CD4-positive, alpha-beta T cell treated with Interleukin-10 for 1 hour (primary cell): ENCODE measurements at regions not wholly inside any gene's neighbourhood (a gene's known extent, or its start where the extent isn't known, plus 50 kb on each side); places are given as distances from the start of the nearest gene placed in this dataset.
"Not testable (repeated sequence)": the region's sequence is repeated elsewhere in the genome, so short reads cannot be mapped to it uniquely, and the experiment has no call there.

Experiments used
- DNase-seq: peaks from one replicate; pipeline ENCODE4 v3.0.0-alpha.2; 2020

DNA sequence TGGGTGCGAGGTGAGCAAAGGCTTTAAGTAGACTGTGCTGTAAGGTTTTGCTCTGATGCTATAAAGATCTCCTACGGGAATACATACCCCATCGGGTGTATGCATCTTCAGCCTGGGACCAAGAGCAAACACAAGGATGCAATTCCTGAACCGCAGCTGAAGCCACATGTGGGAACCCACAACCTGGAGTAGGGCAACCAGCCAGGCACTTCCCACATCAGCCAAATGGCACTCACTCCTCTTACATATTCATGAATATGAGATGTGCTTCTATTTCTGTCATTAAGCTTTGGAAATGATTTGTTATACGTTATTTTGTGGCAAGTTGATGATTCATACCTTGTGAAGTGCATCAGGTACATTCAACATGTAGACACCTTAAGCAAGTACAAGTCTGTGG lies 619.2 kb downstream of the C6orf118 start:
- DNase-seq = no peak

DNA sequence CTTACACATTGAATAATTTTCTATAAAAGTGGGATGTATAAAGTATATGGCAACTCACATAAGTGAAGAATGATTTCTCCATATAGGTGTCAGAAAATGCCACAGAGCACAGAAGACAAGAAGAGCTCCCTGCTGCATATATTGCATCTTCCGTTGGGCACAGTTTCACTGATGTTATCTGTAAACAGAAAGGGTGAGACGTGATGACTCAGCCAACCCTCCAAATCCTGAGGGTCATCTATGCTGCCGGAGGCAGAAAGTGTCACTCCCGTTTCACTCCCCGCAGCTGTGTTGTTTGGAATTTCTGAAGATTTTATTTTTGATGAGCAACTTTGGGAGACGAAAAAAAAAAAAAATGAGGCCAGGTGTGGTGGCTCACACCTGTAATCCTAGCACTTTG lies 644.1 kb downstream of the C6orf118 start:
- no peak for DNase-seq

DNA sequence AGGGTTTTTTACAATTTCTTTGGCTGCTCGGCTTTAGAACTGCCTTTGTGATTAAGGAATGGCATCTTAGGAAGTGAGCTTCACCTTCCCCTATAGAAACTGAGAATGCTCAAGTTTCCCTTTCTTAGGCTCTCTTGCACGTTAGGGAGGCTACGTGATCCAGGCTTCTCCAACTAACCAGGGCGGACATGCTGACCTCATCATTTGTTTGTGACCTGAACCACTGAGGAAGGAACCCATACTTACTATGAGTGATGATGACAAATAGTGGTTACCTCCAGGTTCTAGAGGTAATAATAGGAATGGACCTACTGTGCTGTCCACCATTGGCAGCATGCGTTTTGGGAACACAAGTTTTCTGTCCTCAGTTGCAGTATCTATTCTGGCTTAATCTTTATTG lies 645.8 kb downstream of the C6orf118 start:
- no peak for DNase-seq

DNA sequence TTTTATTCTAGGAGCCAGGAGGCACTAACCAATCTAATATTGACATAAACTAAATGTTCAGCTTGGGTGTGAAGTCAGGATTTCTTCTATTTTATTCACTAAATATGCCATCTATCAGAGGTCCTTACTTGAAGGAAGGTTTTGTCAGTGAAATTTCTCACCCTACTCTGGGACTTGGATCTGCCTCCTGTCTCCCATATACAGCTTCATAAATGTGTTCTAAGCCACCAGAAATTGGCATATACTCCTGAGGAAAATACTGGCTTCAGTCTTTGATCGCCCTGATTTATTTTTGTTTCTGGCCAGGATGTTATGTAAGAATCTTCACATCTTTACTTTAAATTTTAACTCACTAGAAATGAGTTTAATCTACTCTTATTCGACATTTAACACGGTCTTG lies 647.7 kb downstream of the C6orf118 start:
- DNase-seq = no peak

DNA sequence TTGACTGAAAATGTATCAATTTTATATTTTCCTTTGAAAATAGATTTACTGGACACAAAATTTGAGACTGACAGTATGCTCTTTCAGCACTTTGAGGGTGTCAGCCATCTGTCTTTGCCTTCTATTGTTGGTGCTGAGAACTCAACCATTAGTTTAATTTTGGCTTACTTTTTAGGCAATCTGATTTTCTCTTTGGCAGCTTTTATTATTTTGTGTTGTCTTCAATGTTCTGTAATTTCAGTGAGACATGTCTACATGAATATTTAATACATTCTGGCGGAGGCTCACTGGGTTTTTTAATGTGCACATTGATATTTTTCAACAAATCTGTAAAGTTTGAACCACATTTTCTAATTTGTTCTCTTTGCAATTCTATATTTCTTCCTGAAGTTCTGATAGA lies 648.6 kb downstream of the C6orf118 start:
- DNase-seq = no peak

DNA sequence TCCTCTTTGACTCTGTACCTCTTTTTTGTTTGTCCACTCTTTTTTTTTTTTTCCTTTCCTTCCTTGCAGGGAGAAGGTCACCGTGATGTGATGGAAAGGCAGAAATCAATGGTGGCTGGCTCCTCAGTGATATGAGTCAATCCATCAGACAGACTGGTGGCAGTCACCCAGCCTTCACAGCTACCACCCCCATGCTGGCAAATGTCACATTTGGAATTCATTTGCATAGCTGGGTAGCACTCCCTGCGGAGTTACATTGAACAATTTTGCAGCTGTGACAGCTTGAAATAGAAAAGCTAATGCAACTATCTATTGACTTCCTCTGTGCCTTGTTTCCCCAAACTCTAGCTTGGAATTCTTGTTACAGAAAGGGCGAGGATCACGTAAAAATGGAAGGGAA lies 668.4 kb downstream of the C6orf118 start:
- no peak for DNase-seq

DNA sequence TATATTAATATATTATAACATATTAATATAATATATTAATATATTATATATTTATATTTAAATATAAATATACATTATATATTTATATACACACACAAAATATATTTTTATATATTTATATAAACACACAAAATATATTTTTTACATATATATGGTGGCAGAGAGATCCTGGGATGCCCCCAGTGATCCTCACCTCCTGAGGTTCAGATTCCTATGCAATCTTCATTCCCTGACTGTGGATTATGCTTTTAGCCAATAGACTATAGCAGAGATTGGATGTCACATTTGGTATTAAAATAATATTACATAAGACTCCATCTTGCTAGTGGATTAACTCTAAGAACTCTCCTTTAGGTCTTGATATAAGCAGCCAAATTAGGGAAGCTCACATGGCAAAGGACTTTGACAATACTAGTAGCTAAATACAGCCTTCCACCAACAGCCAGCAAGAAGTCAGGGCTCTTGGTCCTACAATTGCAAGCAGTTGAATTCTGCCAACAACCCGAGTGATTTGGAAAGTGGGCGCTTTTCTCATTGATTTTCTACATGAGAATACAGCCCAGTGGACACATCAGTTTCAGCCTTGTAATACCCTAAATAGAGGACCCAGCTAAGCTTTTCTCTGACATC lies 681.0 kb downstream of the C6orf118 start:
- no peak for DNase-seq

DNA sequence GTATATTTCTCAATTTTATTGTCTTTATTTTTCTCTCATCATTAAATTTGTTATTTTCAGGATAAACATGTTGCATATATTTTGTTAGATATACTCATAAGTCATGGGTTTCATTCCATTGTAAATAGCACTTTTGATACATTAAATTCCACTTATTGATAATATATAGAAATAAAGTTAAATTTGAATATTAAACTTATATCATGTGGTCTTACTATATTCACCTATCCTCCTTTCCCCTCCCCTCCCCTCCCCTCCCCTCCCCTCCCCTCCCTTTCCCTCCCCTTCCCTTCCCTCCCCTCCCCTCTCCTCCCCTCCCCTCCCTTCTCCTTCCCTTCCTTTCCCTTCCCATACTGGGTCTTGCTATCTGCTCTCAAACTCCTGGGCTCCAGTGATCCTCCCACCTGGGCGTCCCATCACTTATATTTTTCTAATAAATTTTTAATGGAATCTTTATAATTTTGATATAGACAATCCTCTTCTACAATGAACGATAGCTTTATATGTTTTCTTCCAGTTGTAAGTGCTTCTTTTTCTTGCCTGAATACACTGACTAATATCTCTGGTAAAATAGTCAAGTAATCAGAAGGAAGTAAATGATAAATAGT lies 692.4 kb downstream of the C6orf118 start:
- DNase-seq = no peak

DNA sequence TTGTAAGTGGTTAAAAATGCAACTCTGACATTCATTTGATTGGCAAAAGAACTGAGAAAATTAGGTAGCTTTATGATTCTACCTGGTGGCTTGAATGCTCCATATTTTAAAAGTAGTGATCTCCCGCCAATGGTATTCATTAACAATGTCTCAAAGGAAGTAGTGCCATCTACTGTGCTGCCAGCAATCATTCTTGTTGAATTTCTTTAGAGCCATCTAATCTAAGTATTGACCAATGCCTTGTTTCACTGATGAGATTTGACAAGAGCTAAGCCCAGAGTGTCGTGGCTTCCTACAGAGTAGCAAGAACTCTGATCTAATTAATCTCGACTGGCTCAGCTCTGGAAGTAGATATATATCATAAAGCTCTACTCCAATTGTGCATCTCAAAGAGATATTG lies 696.7 kb downstream of the C6orf118 start:
- DNase-seq = no peak

DNA sequence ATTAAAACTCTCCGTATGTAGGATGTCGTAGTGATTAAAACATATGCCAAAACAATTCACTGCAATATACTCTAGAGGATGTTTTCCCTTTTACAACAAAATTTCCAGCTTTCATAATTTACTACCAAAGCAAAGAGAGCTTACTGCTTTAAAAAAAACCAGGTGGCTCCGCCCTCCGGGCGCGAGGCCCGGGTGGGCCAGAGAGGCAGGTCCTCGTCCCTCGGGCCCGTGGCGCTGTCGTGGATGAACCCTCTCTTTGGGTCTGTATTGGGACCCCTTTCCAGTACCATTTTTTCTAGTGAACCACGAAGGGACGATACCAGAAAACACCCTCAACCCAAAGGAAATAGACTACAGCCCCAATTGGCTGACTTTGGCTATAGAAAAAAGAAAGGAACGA lies 698.5 kb downstream of the C6orf118 start:
- DNase-seq = not testable (repeated sequence)

DNA sequence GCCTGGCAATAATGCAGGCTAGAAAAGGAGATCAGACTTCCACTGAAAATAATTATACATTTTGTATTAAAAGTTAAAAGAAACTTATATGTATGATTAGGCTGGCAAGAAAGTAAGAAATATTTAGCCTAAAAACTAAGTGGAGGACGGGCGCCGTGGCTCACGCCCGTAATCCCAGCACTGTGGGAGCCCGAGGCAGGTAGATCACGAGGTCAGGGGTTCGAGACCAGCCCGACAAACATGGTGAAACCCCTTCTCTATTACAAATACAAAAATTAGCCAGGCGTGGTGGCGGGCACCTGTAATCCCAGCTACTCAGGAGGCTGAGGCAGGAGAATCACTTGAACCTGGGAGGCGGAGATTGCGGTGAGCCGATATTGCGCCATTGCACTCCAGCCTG lies 707.0 kb downstream of the C6orf118 start:
- DNase-seq = not testable (repeated sequence)

DNA sequence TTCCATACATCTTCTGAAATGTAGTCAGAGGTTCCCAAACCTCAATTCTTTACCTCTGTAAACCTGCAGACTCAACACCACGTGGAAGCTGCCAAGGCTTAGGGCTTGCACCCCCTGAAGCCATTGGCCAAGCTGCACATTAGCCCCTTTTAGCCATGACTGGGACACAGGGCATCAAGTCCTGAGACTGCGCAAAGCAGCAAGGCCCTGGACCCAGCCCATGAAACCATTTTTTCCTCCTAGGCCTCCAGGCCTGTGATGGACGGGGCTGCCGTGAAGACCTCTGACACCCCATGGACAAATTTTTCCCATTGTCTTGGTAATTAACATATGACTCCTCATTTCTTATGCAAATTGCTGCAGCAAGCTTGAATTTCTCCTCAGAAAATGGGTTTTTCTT lies 727.8 kb downstream of the C6orf118 start:
- DNase-seq = no peak

DNA sequence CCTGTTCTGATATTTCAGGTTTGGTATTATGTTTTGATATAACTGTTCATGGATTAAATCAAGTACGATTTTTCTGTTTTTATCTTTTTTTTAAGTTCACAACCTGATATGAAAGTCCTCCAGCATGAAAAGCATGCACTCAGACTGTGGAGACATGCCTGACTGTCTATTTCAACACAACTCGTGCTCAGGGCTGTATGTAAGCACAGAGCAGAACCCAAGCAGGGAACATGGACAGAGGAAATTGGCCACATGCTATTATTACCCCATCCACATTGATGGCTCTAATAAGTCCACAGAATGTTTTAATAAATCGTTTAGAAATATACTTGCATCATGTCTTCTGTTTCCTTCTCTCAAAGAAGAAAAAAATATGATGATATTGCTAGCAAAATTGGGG lies 730.4 kb downstream of the C6orf118 start:
- DNase-seq = no peak

DNA sequence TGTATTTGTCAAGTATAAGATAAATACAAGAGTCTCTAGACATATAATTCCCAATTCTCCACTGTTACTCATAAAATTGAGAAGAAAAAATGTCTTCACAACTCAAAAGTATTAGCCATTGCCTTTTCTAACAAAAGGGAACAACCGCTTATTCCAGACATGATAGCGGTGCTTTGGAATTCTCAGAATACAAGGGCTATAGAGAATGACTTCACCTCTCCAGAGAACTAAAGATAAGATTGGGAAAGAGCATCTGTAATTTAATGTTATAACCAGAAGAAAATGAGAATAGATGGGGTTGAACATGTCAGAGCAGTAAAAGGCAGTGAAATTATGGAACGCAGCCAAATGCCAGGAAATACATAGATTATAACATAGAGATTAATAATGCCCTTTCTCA lies 730.8 kb downstream of the C6orf118 start:
- no peak for DNase-seq

DNA sequence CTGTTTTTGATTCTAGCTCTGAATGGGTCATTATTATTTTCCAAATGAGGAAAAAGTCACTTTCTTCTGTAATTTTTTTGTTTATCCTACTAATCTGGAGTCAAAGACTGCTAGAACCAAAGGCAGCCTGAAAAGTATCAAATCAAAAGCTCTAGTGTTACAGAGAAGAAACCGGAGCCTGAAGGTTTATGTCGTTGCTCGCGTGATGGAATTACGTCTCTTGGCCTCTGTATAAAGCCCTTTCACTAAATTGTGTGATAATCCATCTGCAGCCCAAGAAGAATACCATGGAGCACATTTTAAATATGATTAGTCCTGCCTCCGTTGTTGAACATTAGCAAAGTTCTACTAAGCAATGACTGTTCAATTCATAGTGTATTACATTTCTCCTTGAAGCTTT lies 738.6 kb downstream of the C6orf118 start:
- DNase-seq = no peak

DNA sequence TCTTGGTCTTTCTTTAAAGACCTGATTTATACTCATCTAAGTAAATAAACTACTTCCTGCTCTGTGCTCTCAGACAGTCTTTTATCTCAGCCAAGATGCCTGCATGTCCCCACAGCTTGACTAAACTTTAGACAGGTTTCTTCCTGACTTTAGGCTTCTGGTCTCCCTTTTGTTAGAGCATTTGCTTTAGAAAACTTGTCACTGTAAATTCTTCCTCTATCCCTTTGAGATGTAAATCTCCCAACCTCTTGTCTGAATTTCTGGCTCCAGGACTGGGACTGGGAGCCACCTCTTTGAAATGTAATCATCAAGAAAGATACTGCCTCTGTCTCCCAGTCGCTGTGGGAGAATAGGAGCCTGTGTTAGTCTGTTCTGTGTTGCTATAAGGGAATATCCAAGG lies 739.9 kb downstream of the C6orf118 start:
- DNase-seq = no peak

DNA sequence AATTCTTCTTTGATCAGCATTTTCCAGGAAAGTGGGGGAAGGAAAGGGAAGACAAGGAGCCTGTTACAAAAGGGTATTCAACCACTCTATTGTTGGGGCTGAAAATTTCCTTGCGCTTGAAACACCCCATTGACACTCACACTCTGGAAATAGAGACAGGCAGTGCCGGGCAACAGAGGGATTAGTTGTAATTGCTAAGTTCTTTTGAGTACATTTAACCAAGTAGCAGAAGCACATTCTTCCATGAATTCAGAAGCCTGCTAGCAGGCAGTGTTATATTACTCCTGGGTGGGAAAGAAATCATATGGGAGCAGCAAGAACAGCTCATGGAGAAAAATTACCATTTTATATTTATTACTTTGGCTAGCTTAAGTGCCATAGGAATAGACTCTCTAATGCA lies 745.5 kb downstream of the C6orf118 start:
- no peak for DNase-seq

DNA sequence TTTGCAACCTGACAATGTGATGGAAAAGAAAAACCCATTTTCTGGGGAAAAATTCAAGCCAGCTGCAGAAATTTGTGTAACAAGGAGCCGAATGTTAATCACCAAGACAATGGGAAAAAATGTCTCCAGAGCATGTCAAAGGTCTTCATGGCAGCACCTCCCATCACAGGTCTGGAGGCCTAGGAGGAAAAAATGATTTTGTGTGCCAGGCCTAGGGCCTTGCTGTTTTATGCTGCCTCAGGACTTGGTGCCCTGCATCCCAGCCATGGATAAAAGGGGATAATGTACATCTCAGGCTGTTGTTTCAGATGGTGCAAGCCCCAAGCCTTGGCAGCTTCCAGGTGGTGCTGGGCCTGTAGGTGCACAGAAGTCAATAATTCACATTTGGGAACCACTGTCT lies 747.7 kb downstream of the C6orf118 start:
- DNase-seq = no peak

DNA sequence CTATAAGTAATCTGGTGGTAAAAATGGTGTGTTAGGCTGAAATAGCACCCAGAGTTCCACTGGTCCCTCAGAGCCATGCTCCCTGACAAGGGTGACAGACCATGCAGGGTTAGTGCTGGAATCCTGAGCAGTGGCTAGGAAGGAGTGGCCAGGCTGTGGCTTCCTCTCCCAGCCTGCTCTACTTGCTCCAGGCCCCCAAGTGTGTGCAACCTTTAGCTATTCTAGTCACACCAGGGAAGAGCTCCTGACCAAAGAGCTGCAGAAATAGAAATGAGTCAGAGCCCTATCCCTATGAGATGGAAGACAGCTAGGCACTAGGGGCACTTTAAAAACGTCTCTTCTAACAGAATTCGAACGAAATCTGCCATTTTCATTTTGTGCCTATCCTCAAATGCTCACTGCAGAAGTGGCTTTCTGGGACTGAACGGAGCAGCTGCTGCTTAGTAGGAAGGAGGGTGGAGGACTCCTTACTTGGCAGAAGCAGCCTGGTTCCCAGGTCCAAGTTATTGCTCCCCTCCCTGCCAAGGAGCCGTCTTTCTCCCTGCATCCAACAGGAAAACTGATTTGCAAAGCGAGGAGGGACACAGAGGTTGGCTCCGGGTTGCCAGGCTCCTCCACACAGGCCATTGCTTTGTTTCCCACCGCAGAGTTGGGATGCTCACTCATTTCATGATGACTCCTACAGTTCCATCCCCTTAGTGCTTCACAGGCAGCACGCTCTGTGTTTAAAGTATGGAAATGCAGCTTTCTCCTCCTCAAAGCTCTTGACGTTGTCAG lies 754.5 kb downstream of the C6orf118 start:
- DNase-seq = no peak

DNA sequence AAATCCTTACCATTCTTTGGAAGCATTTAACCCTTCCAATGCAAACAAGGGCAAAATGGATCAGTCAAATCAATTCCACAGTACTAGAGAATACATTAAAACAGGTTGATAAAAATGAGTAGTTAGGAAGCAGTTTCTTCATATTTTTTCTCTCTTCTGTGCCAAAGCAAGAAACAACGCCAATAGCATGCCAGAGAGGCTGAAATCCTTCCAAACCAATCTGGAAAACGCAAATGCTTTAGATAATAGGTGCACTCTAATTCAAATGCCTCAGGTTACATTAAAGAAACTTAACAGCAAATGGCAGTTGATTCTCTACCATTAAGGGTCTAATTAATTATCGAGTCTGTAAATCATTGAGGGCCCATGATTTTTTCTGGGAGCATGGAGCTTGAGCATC lies 755.2 kb downstream of the C6orf118 start:
- no peak for DNase-seq

DNA sequence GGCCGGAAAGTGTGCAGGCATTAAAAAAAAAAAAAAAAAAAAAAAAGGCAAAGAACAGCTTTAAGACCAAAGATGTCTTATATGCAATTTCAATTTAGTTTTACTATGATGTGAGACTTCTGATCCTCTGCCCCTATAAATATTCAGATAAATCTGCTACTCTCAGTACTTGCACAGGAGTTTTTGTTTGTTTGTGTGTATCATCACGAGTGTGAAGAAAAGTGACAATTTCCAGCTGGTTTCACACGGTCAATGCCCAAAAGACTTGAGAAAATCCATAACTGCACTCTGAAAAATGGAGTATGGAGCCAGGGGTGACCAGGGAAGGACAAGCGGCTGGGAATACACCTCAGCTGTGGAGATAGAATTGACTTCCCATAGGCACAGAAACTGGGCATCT lies 757.7 kb downstream of the C6orf118 start:
- no peak for DNase-seq

DNA sequence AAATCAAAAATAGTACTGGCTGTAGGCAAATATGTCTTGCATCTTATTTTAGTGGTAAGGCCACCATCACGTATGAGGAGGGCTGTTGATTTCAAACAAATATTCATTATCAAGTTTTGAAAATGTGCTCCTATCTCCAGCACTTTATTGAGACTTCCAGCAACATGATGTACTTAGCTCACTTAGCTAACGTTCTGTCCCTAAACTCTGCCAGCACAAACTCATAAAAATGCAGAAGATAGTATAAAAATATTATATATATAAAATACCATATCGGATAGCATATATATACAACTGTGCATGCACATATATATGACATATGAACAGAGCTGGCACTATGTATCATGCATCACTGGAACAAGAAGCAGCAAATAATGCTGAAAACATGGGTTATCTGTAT lies 762.3 kb downstream of the C6orf118 start:
- no peak for DNase-seq

DNA sequence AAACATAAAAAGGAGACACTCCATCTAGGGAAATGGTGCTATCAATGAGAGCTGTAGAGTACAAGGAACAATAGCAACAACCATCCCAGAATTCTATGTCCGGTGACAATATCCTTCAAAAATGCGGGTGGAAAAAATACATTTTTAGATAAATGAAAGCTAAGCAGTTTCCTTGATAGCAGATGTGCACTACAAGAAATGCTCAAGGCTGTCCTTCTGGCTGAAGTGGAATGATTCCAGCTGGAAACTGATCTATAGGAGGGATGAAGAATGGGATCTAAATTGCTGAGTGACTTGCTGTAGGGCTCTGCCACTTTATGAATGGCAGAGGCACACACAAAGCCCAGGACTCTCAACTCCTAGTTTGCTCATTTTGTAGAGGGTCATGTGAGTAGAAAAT lies 763.1 kb downstream of the C6orf118 start:
- DNase-seq = no peak

DNA sequence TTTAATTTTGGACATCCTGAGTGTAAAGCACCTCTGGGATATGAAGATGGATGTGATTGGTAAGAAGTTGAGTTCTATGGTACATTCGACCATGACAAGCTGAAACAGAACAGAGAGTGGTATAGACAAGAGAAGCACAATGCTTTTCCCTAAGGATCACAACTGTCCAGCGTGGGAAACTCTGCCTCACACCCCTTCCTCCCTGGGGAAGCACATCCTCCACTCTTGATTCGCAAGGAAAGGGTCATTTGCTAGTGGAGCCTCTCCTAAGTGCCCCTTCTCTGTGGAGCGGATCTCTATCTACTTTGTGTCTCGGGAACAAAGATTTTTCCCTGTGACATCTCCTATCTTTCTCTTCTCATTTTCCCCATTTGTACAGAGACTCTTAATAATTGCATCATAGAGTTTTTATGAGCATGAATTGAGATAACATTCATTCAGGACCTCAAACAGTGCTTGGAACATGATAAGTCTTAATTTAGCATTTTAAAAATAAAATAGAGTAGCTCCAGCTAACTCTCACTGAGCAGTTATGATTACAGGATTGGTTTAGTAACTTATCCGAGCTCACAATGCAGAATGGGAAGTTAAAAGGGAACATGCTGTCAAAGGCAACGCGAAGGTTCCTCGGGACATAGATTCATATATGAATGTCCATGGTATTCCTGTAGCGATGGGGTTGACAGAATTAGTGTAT lies 775.2 kb downstream of the C6orf118 start:
- DNase-seq = no peak
